ENCODE measurements at regions not wholly inside any gene's neighbourhood (a gene's known extent, or its start where the extent isn't known, plus 50 kb on each side); places are given as distances from the start of the nearest gene placed in this dataset.

GRCh38 chr6:141359953-141360352, 772.8 kb upstream of the GJE1 start:
- no peak for TF ChIP-seq CTCF (IDR thresholded peaks at IDR 0.05; ENCODE audit: poor library complexity, severe bottlenecking)
- TF ChIP-seq EP300 (conservative IDR thresholded peaks at IDR 0.05; ENCODE audit: poor library complexity, severe bottlenecking): peak; percentile 97
- TF ChIP-seq POLR2AphosphoS5 (IDR thresholded peaks at IDR 0.05): peak; percentile 94
- TF ChIP-seq, protein P1, sequence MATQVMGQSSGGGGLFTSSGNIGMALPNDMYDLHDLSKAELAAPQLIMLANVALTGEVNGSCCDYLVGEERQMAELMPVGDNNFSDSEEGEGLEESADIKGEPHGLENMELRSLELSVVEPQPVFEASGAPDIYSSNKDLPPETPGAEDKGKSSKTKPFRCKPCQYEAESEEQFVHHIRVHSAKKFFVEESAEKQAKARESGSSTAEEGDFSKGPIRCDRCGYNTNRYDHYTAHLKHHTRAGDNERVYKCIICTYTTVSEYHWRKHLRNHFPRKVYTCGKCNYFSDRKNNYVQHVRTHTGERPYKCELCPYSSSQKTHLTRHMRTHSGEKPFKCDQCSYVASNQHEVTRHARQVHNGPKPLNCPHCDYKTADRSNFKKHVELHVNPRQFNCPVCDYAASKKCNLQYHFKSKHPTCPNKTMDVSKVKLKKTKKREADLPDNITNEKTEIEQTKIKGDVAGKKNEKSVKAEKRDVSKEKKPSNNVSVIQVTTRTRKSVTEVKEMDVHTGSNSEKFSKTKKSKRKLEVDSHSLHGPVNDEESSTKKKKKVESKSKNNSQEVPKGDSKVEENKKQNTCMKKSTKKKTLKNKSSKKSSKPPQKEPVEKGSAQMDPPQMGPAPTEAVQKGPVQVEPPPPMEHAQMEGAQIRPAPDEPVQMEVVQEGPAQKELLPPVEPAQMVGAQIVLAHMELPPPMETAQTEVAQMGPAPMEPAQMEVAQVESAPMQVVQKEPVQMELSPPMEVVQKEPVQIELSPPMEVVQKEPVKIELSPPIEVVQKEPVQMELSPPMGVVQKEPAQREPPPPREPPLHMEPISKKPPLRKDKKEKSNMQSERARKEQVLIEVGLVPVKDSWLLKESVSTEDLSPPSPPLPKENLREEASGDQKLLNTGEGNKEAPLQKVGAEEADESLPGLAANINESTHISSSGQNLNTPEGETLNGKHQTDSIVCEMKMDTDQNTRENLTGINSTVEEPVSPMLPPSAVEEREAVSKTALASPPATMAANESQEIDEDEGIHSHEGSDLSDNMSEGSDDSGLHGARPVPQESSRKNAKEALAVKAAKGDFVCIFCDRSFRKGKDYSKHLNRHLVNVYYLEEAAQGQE (IDR thresholded peaks at IDR 0.05; ENCODE audit: borderline replicate concordance): peak; percentile 91
- TF ChIP-seq EZH2 (IDR thresholded peaks at IDR 0.05; ENCODE audit: borderline replicate concordance, insufficient read depth, low read length, poor library complexity, severe bottlenecking): no peak
- TF ChIP-seq MXI1 (conservative IDR thresholded peaks at IDR 0.05; ENCODE audit: poor library complexity, severe bottlenecking): peak; percentile 11
- no peak for TF ChIP-seq TAF1 (IDR thresholded peaks at IDR 0.05; ENCODE audit: low read depth)

Data from neural cell (in vitro differentiated cells).